Stimulated activated naive B cell treated with anti-CD40 and anti-IgM and Interleukin-4, amounts not matched to agents 10 μg/mL and 1 μg/mL and 100 μg/mL, for 72 hours (primary cell): ENCODE measurements at regions not wholly inside any gene's neighbourhood (a gene's known extent, or its start where the extent isn't known, plus 50 kb on each side); places are given as distances from the start of the nearest gene placed in this dataset.

Experiments used
- ATAC-seq, 2 donors: fragments of 150-1000 bp; cut with Tn5 transposase; replicated peaks; 2 replicates each; pipeline ENCODE4 v1.10.0; 2021; ENCODE audit warnings: moderate library complexity in 1 of 2
- DNase-seq: peaks from one replicate; pipeline ENCODE4 v3.0.0; 2021
- H3K27ac Mint-ChIP-seq: one replicate; pipeline ENCODE4 v1.8.0; 2022; ENCODE audit warnings: mild to moderate bottlenecking, mixed read lengths
- H3K27me3 Mint-ChIP-seq, 2 donors: one replicate each; pipeline ENCODE4 v1.8.0; 2022; ENCODE audit warnings: mixed read lengths in 2 of 2
- H3K36me3 Mint-ChIP-seq, 2 donors: one replicate each; pipeline ENCODE4 v1.8.0; 2022; ENCODE audit warnings: mixed read lengths in 2 of 2, mild to moderate bottlenecking in 1 of 2
- H3K4me1 Mint-ChIP-seq, 2 donors: one replicate each; pipeline ENCODE4 v1.8.0; 2022; ENCODE audit warnings: mixed read lengths in 2 of 2, mild to moderate bottlenecking in 1 of 2
- H3K4me3 Mint-ChIP-seq, 2 donors: one replicate each; pipeline ENCODE4 v1.8.0; 2022; ENCODE audit warnings: mild to moderate bottlenecking in 2 of 2, mixed read lengths in 2 of 2, moderate library complexity in 1 of 2
- H3K9me3 Mint-ChIP-seq, 2 donors: one replicate each; pipeline ENCODE4 v1.8.0; 2022; ENCODE audit warnings: mixed read lengths in 2 of 2, mild to moderate bottlenecking in 1 of 2

DNA sequence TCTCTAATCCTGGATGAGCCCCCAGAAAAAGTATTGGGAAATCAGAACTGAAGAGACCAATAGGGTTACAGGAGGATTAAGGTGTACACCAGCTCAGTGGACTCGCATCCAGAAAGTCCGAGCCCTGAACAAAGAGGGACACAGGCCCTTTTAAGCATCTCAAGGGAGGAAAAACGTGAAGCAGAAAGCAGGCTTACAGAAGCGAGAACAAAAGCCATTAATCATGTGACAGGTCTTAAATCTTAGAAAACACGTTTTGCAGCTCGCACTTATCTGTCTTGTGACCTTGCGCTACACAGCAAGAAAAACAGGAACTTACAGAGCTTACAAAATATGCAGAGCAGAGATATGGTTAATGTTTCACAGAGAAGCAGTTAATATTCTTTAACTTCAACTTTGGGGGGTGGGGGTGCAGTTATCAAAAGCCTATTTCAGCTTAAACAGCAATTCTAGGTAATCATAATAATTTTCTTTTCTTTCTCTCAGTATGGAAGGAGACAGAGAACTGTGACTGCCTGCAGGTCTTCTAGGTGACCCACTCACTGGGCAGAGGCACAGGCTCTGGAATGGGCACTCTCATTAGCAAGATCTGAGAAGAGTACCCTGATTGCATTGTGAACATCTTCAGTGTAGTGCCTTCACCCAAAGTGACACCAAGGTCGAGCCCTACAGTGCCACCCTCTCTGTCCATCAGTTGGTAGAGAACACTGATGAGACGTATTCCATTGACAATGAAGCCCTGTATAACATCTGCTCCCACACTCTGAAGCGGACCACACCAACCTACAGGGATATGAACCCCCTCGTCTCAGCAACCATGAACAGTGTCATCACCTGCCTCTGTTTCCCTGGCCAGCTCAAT, 65.0 kb upstream of the MOCS1 start:
- H3K27ac Mint-ChIP-seq, result no peak overlapping the region
- no peak for DNase-seq
- H3K4me3 Mint-ChIP-seq, result no peak overlapping the region
- no peaks in the 10 kb centered on the region for H3K4me1 Mint-ChIP-seq
- no peak for ATAC-seq
- peaks cover 41 to 45% of the 10 kb centered on the region in 2 donors for H3K9me3 Mint-ChIP-seq
- peaks cover 24 to 35% of the 10 kb centered on the region in 2 donors for H3K27me3 Mint-ChIP-seq
- H3K36me3 Mint-ChIP-seq, result peaks cover 1 to 6% of the 10 kb centered on the region in 2 donors

DNA sequence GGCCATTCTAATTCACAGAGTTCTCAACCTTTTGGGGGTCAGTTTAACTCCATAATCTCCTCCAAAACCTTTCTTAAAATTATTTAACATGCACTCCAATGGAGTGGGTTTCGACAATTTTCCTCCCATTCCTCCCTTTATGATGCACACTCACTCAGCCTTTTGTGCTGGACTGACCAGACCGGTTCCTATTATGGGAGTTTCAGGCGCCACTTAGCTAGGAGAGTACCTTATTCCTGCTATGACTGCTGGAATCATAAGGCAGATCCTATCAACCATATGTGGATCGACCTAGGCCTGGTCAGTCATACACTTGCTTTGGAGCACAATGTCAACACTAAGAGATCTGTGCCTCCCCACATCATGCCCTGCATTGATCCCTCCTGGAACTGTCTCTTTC, 63.9 kb upstream of the MOCS1 start:
- H3K27me3 Mint-ChIP-seq, result peaks cover 13 to 31% of the 10 kb centered on the region in 2 donors
- no peak overlapping the region for H3K4me3 Mint-ChIP-seq
- no peak overlapping the region for H3K27ac Mint-ChIP-seq
- peaks cover 40 to 41% of the 10 kb centered on the region in 2 donors for H3K9me3 Mint-ChIP-seq
- DNase-seq (no peak), ATAC-seq (no peak)
- H3K36me3 Mint-ChIP-seq, result peaks cover 1 to 6% of the 10 kb centered on the region in 2 donors
- H3K4me1 Mint-ChIP-seq, result no peaks in the 10 kb centered on the region

DNA sequence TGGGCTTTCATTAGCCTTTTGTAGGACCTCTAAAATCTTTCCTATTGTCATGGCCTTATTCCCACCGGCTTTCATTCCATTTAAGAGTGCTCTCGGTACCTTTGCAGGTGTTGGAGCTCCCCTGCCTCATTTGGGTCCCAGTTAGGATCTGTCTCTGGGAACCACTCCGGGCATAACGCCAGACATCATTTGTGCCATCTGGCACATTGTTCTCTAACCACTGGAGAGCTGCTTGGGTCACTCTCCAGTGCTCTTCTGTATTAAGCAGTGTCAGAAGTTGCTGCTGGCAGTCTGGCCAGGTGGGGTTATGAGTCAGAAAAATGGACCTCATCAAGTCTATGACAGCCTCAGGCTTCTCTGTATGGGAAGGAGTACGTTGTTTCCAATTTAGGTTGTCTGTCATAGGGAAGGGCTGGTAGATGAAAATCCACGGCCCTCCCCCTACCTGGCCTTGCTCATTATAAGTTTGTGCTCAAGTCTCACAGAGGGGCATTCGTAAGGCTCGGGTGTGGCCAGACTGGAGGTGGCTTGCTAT, 62.9 kb upstream of the MOCS1 start:
- Mint-ChIP-seq H3K4me1 (no peaks in the 10 kb centered on the region), H3K27ac (no peak overlapping the region), H3K27me3 (peaks cover 9 to 30% of the 10 kb centered on the region in 2 donors), H3K4me3 (no peak overlapping the region), H3K36me3 (peaks cover 5 to 11% of the 10 kb centered on the region in 2 donors), H3K9me3 (peaks cover 44 to 45% of the 10 kb centered on the region in 2 donors)
- no peak for ATAC-seq
- no peak for DNase-seq

DNA sequence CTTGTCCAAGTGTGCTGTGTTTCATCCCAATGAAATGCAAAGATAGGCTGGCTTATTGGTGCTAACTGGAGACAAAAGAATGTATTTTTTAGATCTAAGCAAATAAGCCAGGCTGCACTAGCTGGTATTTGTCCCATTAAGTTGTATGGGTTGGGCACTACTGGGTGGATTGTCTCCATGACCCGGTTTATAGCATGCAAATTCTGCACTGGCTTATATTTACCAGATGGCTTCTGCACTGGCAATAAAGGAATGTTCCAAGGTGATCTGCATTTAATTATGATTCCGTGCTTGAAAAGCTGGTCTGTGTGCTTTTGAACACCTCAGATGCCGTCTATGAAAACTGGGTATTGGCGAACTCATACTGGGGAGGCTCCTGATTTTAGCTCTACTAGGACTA, 61.4 kb upstream of the MOCS1 start:
- Mint-ChIP-seq H3K36me3 (peaks cover 5 to 11% of the 10 kb centered on the region in 2 donors), H3K9me3 (peaks cover 44 to 45% of the 10 kb centered on the region in 2 donors), H3K4me1 (no peaks in the 10 kb centered on the region), H3K27ac (no peak overlapping the region), H3K4me3 (no peak overlapping the region), H3K27me3 (peaks cover 9 to 30% of the 10 kb centered on the region in 2 donors)
- DNase-seq (no peak), ATAC-seq (no peak)

DNA sequence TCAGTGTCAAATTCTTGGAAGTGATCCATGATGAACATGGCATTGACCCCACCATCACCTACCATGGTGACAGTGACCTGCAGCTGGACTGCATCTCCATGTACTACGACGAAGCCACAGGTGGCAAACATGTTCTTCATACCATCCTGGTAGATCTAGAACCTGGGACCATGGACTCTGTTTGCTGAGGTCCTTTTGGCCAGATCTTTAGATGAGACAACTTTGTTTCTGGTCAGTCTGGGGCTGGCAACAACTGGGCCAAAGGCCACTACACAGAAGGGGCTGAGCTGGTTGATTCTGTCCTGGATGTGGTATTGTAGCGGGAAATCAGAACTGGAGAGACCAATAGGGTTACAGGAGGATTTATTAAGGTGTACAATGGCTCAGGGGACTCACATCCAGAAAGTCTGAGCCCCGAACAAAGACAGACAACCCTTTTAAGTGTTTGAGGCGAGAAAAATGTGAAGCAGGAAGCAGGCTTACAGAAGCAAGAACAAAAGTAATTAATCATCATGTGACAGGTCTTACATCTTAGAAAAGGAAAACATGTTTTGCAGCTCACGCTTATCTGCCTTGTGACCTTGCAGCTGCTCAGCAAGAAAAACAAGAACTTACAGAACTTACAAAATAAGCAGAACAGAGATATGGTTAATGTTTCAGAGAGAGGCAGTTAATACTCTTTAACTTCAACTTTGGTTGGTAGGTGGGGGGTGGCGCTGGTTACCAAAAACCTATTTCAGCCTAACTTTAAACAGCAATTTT, 58.8 kb upstream of the MOCS1 start:
- peaks cover 9 to 22% of the 10 kb centered on the region in 2 donors for H3K27me3 Mint-ChIP-seq
- no peaks in the 10 kb centered on the region for H3K4me1 Mint-ChIP-seq
- ATAC-seq (no peak), DNase-seq (no peak)
- H3K36me3 Mint-ChIP-seq, result peaks cover 4 to 5% of the 10 kb centered on the region in 2 donors
- peaks cover 22 to 26% of the 10 kb centered on the region in 2 donors for H3K9me3 Mint-ChIP-seq
- H3K4me3 Mint-ChIP-seq, result no peak overlapping the region
- H3K27ac Mint-ChIP-seq, result no peak overlapping the region
